GM10266 (cell line): ENCODE measurements at regions not wholly inside any gene's neighbourhood (a gene's known extent, or its start where the extent isn't known, plus 50 kb on each side); places are given as distances from the start of the nearest gene placed in this dataset.

Experiments used
- DNase-seq: peaks from one replicate; pipeline ENCODE4 v3.0.0; 2012; ENCODE audit errors: extremely low spot score
- CTCF ChIP-seq: IDR thresholded peaks from 2 replicates; pipeline ENCODE4 v1.5.1; 2012; ENCODE audit warnings: mild to moderate bottlenecking, low read depth; ENCODE audit not compliant: control insufficient read depth, insufficient read depth; ENCODE audit errors: missing control alignments

- no peak for TF ChIP-seq CTCF
- DNase-seq, result no peak
These were observed 366.6 kb downstream of the SOX2 start for GRCh38 chr3:182078316-182078715.

DNA sequence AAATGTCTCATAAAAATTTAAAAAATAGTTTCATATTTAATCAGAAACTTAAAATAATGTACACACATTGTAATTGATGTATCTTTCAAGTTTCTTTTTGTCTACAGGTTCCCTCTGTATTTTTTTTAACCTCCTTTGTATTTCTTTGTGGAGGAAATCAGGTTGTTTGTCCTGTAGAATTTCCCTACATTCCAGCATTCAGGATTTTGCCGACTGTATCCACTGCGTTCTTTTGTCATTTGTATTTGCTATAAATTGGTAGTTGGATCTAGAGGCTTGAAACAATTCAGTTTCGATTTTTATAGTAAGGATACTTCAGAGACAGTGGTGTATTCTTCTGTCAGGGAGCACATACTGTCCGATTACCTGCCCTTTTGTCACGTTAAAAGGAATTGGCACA, 367.2 kb downstream of the SOX2 start:
- TF ChIP-seq CTCF, result no peak
- DNase-seq, result no peak

DNA sequence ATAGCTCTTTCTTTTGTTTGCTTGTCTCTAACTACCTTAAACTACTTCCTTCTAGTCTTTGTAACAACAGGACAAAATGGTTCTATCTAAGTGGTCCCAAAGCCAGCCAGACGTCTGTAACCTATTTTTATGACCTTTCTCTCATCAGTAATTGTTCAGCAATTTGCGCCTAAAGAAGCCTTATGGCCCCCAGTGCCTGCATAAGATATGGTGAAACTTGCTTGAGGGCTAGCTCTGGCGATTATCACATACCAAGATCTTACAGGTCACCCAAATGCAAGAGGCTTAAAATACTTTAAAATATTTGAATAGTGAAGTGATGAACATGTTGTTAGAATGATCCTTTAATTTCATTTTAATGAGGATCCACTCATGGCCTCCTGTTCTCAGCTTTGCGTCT, 369.4 kb downstream of the SOX2 start:
- TF ChIP-seq CTCF, result no peak

GRCh38 chr3:182083112-182083511, 371.4 kb downstream of the SOX2 start:
- no peak for DNase-seq
- no peak for TF ChIP-seq CTCF

More for the DNA sequence above, 369.4 kb downstream of the SOX2 start:
- no peak for DNase-seq

DNA sequence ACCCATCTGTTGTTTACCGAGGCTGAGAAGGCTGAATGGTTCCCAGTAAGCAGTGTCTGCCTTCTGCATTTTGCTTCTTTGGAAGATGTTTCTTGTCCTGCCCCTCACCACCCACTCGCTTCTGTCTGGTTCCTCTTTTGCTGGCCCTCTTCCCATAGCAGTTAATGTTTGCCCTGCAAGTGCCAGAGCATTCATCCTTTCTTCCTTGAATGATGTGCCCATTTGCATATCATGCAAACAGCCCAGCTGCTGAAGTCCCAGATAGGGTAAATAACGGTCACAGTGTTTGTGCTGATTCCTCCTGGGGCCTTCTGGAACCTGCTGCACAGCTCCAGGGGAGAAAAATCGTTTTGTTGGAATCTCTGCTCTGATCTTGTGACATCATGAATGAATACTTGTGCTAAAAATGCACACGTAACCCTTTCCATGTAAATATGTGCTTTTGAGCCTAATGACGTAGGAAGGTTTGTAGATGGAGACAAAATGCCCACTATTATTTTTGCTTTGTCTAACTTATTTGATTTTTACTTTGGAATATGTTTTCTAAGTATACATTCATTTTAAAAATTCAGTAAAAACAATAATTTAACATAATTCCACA, 381.0 kb downstream of the SOX2 start:
- no peak for DNase-seq
- no peak for TF ChIP-seq CTCF

- no peak for TF ChIP-seq CTCF
- DNase-seq, result no peak
These were observed 382.6 kb downstream of the SOX2 start for GRCh38 chr3:182094321-182094720.

GRCh38 chr3:182104881-182105280, 393.2 kb downstream of the SOX2 start:
- no peak for DNase-seq
- no peak for TF ChIP-seq CTCF
